HL-60 (cell line): ENCODE measurements at regions not wholly inside any gene's neighbourhood (a gene's known extent, or its start where the extent isn't known, plus 50 kb on each side); places are given as distances from the start of the nearest gene placed in this dataset.

Experiments used
- GABPA ChIP-seq: IDR thresholded peaks from 2 replicates; pipeline ENCODE4 v1.6.1; 2012; ENCODE audit warnings: low read depth
- POLR2AphosphoS5 ChIP-seq: IDR thresholded peaks from 2 replicates; pipeline ENCODE4 v1.6.1; 2012; ENCODE audit warnings: low read depth
- REST ChIP-seq: IDR thresholded peaks from 2 replicates; pipeline ENCODE4 v1.6.1; 2012; ENCODE audit warnings: low read depth; ENCODE audit not compliant: insufficient replicate concordance
- SPI1 ChIP-seq: IDR thresholded peaks from 2 replicates; pipeline ENCODE4 v1.6.1; 2012; ENCODE audit warnings: low read depth, mild to moderate bottlenecking, borderline replicate concordance
- TF ChIP-seq, protein P1 (sequence below): IDR thresholded peaks from one replicate; pipeline ENCODE4 v1.5.1; 2011; ENCODE audit warnings: low read length, control low read depth, inconsistent platforms; ENCODE audit not compliant: insufficient read depth

DNA sequence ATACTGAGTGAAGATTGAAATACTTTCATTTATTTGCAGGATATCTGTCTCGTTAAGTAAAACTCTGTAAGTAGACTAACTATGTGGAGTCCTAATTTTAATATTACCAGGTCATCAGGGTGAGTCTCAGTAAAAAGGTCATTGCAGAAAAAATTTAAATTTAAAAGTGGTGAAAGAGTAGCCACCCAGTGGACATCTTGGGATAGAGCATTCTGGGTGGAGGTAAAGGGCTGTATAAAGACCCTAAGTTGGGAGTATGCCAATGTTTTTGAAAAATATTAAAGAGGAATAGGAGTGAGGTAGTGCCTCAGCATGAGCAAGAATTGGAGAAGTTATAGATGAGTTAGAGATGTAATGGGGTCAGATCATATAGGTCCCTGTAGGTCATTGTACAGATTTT lies 145.5 kb downstream of the HMHB1 start:
- TF ChIP-seq, protein P1, sequence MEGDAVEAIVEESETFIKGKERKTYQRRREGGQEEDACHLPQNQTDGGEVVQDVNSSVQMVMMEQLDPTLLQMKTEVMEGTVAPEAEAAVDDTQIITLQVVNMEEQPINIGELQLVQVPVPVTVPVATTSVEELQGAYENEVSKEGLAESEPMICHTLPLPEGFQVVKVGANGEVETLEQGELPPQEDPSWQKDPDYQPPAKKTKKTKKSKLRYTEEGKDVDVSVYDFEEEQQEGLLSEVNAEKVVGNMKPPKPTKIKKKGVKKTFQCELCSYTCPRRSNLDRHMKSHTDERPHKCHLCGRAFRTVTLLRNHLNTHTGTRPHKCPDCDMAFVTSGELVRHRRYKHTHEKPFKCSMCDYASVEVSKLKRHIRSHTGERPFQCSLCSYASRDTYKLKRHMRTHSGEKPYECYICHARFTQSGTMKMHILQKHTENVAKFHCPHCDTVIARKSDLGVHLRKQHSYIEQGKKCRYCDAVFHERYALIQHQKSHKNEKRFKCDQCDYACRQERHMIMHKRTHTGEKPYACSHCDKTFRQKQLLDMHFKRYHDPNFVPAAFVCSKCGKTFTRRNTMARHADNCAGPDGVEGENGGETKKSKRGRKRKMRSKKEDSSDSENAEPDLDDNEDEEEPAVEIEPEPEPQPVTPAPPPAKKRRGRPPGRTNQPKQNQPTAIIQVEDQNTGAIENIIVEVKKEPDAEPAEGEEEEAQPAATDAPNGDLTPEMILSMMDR = no peak
- no peak for TF ChIP-seq GABPA
- no peak for TF ChIP-seq POLR2AphosphoS5
- TF ChIP-seq SPI1 = no peak
- TF ChIP-seq REST = no peak
